ENCODE measurements at regions not wholly inside any gene's neighbourhood (a gene's known extent, or its start where the extent isn't known, plus 50 kb on each side); places are given as distances from the start of the nearest gene placed in this dataset.

DNA sequence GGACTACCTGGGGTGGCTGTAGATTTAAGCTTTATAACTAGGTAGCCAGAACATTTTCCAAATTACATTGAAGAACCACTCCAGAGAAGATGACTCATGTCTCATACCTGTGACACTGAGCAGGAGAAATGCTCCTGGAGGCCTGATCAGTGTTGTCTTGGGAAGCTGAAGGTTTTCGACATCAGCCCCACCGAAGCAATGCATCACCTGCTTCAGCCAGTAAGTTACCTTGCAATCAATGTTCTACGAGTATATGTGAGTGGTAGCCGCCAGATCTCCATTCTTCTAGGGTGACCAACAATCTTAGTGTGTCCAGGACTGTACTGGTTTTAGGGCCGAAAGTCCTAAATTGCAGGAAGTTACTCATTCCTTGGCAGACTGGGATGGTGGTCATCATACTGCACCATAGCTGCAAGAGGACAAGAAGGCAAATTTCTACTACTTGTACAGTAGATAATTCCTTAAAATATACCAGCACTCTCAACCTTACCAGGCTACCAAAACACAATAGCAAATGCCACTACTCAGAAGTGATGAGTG, 109.3 kb upstream of the LINC00305 start:
- intact Hi-C loops (cut with micrococcal nuclease) = no loop called here
- Mint-ChIP-seq H3K9me3 (peaks cover 0 to 4% (median 0%) of the 10 kb centered on the region in 8 donors), H3K36me3 (no peaks in the 10 kb centered on the region), H3K4me1 (no peaks in the 10 kb centered on the region), H3K27me3 (no peaks in the 10 kb centered on the region), H3K27ac (no peak overlapping the region), H3K4me3 (no peak overlapping the region)
- no peak overlapping the region for H3K4me3 ChIP-seq (ENCODE audit: low read length in 2 of 2)
- H3K27me3 ChIP-seq (ENCODE audit: insufficient read depth, low read length) = no peaks in the 10 kb centered on the region
- H3K27ac ChIP-seq (ENCODE audit: low read depth, low read length) = no peak overlapping the region
- no peaks in the 10 kb centered on the region for H3K4me1 ChIP-seq (ENCODE audit: insufficient read depth, low read length)
- ChIA-PET POLR2A (ENCODE audit: partially characterized antibody) (no interaction called here), CTCF (ENCODE audit: partially characterized antibody) (no interaction called here)
- H3K36me3 ChIP-seq (ENCODE audit: insufficient read depth, low read length) = no peaks in the 10 kb centered on the region
- no peak for DNase-seq
- no peaks in the 10 kb centered on the region for H3K9me3 ChIP-seq (ENCODE audit: control insufficient read depth in 1 of 2, low read length in 2 of 2)

DNA sequence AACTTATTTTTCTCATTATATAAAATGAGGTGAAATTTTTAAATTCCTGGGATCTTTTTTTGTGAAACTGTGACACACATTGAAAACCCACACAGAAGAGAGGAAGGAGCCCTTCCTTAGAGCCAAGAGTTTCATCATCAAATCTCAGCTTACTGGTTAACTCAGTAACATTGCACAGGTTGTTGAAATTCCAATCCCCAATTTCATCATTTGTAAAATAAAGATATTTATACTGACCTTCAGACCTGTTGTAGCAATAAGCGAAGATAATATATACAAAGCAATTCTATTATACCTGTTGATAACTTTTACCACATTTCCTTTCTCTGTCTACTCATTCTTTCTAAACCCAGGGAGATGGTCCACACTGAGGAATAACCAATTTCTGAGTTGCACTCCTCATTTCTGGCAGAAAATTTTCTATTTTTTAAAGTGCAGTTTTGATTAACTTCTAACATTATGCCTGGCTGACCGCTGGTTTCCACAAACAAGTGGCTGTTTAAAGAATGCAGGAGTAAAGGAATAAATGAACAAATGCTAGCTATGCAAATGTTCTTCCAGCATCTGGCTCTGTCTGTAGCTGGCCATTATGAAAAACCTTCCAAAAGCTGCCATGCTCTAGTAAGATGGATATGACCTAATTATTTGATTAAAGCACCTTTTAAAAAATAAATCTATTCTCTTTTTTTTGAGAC, 105.7 kb upstream of the LINC00305 start:
- H3K27me3 Mint-ChIP-seq = peaks cover 0 to under 1% of the 10 kb centered on the region in 2 donors
- H3K4me1 ChIP-seq (ENCODE audit: insufficient read depth, low read length) = no peaks in the 10 kb centered on the region
- POLR2A ChIA-PET (ENCODE audit: partially characterized antibody) = no interaction called here
- H3K9me3 Mint-ChIP-seq = peaks cover 0 to 8% (median 0%) of the 10 kb centered on the region in 8 donors
- intact Hi-C loops (cut with micrococcal nuclease) = no loop called here
- H3K27ac ChIP-seq (ENCODE audit: low read depth, low read length) = no peak overlapping the region
- no peak for DNase-seq
- no peak overlapping the region for H3K27ac Mint-ChIP-seq
- H3K4me3 Mint-ChIP-seq = no peak overlapping the region
- H3K9me3 ChIP-seq (ENCODE audit: control insufficient read depth in 1 of 2, low read length in 2 of 2) = no peaks in the 10 kb centered on the region
- H3K27me3 ChIP-seq (ENCODE audit: insufficient read depth, low read length) = no peaks in the 10 kb centered on the region
- no peak overlapping the region for H3K4me3 ChIP-seq (ENCODE audit: low read length in 2 of 2)
- H3K4me1 Mint-ChIP-seq = peaks cover 0 to 2% (median 0%) of the 10 kb centered on the region in 4 donors
- H3K36me3 ChIP-seq (ENCODE audit: insufficient read depth, low read length) = no peaks in the 10 kb centered on the region
- CTCF ChIA-PET (ENCODE audit: partially characterized antibody) = interaction anchor here (0.5 kb wide), 1 partner anchor 186 kb away, joined by 3 read pairs; no protein-coding TSS in a partner anchor
- no peaks in the 10 kb centered on the region for H3K36me3 Mint-ChIP-seq

DNA sequence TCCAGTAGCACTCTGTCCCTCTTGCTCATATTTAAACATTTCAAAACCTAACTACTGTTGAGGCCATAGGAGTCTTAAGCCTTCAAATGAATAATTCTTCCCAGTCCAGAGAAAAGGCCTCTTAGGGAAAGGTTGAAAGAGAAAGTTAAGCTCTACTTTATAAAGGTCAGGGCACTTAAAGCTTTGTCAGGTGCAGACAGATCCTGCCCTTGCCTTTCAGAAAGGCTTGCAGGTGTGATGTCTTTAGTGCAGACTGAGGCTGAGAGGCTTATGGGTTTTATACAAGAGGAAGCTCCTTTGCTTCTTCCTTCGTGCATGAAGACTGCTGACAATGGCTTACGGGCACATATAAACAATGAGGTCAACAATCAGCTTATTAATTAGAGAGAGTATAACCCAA, 105.0 kb upstream of the LINC00305 start:
- Histone ChIP-seq H3K27ac (ENCODE audit: low read depth, low read length) (no peak overlapping the region), H3K4me1 (ENCODE audit: insufficient read depth, low read length) (no peaks in the 10 kb centered on the region), H3K27me3 (ENCODE audit: insufficient read depth, low read length) (no peaks in the 10 kb centered on the region), H3K9me3 (ENCODE audit: control insufficient read depth in 1 of 2, low read length in 2 of 2) (no peaks in the 10 kb centered on the region), H3K36me3 (ENCODE audit: insufficient read depth, low read length) (no peaks in the 10 kb centered on the region), H3K4me3 (ENCODE audit: low read length in 2 of 2) (no peak overlapping the region)
- no peak overlapping the region for H3K27ac Mint-ChIP-seq
- peaks cover 0 to 2% of the 10 kb centered on the region in 2 donors for H3K27me3 Mint-ChIP-seq
- peaks cover 0 to 2% (median 0%) of the 10 kb centered on the region in 4 donors for H3K4me1 Mint-ChIP-seq
- CTCF ChIA-PET (ENCODE audit: partially characterized antibody) = no interaction called here
- POLR2A ChIA-PET (ENCODE audit: partially characterized antibody) = no interaction called here
- DNase-seq = no peak
- no peaks in the 10 kb centered on the region for H3K36me3 Mint-ChIP-seq
- H3K9me3 Mint-ChIP-seq = peaks cover 0 to 8% (median 0%) of the 10 kb centered on the region in 8 donors
- H3K4me3 Mint-ChIP-seq = no peak overlapping the region
- intact Hi-C loops (cut with micrococcal nuclease) = no loop called here

DNA sequence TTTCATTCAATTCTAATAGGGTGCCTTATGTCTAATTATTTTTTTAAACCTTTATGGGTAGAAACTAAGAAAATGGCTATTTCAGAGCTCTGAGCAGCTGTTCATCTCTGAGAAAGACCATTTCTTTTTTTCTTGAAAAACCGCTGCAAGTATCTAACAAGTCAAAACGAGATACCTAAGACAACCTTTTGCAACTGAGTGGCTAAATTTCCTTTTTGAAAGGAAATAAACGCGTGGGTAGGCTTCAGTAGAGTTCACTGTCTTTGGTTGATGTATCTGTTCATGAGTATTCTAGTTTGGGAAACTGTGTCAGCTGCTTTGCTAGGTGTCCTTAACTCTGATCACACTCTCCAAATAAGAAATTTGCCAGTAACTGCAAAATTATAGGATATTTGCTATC, 104.3 kb upstream of the LINC00305 start:
- no peaks in the 10 kb centered on the region for H3K27me3 ChIP-seq (ENCODE audit: insufficient read depth, low read length)
- no peak overlapping the region for H3K27ac Mint-ChIP-seq
- H3K4me1 ChIP-seq (ENCODE audit: insufficient read depth, low read length) = no peaks in the 10 kb centered on the region
- no peaks in the 10 kb centered on the region for H3K36me3 ChIP-seq (ENCODE audit: insufficient read depth, low read length)
- no peak overlapping the region for H3K4me3 ChIP-seq (ENCODE audit: low read length in 2 of 2)
- H3K27ac ChIP-seq (ENCODE audit: low read depth, low read length) = no peak overlapping the region
- H3K27me3 Mint-ChIP-seq = peaks cover 0 to 2% of the 10 kb centered on the region in 2 donors
- no peak for DNase-seq
- no peaks in the 10 kb centered on the region for H3K36me3 Mint-ChIP-seq
- H3K9me3 Mint-ChIP-seq = peaks cover 0 to 8% (median 0%) of the 10 kb centered on the region in 8 donors
- no peak overlapping the region for H3K4me3 Mint-ChIP-seq
- intact Hi-C loops (cut with micrococcal nuclease) = no loop called here
- CTCF ChIA-PET (ENCODE audit: partially characterized antibody) = no interaction called here
- H3K4me1 Mint-ChIP-seq = peaks cover 0 to 2% (median 0%) of the 10 kb centered on the region in 4 donors
- POLR2A ChIA-PET (ENCODE audit: partially characterized antibody) = no interaction called here
- no peaks in the 10 kb centered on the region for H3K9me3 ChIP-seq (ENCODE audit: control insufficient read depth in 1 of 2, low read length in 2 of 2)

DNA sequence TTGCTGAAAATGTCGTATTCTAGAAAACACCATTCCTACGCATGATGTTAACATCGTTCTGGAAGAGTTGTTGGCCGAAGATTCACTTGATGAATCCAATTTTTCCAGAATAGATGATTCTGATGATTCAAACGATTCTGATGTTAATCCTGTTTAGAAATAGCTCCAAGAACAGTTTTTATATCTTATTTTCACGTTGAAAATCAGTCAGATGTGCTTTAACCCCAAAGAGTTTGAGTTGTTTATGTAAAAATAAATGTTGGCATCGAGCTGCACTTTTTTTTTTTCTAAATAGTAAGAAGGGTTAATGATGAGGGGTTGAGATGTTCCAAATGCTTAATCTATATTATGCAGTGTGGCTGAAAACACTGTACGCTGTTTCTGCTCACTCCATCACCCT, 99.9 kb upstream of the LINC00305 start:
- Mint-ChIP-seq H3K4me3 (no peak overlapping the region), H3K27me3 (peaks cover 0 to 2% of the 10 kb centered on the region in 2 donors), H3K4me1 (peaks cover 0 to 2% (median 0%) of the 10 kb centered on the region in 4 donors), H3K36me3 (no peaks in the 10 kb centered on the region), H3K9me3 (peaks cover 0 to 7% (median 0%) of the 10 kb centered on the region in 8 donors), H3K27ac (no peak overlapping the region)
- no peak for DNase-seq
- no peaks in the 10 kb centered on the region for H3K9me3 ChIP-seq (ENCODE audit: control insufficient read depth in 1 of 2, low read length in 2 of 2)
- no peaks in the 10 kb centered on the region for H3K4me1 ChIP-seq (ENCODE audit: insufficient read depth, low read length)
- no peak overlapping the region for H3K4me3 ChIP-seq (ENCODE audit: low read length in 2 of 2)
- H3K27ac ChIP-seq (ENCODE audit: low read depth, low read length) = no peak overlapping the region
- ChIA-PET CTCF (ENCODE audit: partially characterized antibody) (no interaction called here), POLR2A (ENCODE audit: partially characterized antibody) (interaction anchor here (0.7 kb wide), 1 partner anchor 10 kb away, joined by 3 read pairs; no protein-coding TSS in a partner anchor)
- intact Hi-C loops (cut with micrococcal nuclease) = no loop called here
- no peaks in the 10 kb centered on the region for H3K36me3 ChIP-seq (ENCODE audit: insufficient read depth, low read length)
- H3K27me3 ChIP-seq (ENCODE audit: insufficient read depth, low read length) = no peaks in the 10 kb centered on the region

DNA sequence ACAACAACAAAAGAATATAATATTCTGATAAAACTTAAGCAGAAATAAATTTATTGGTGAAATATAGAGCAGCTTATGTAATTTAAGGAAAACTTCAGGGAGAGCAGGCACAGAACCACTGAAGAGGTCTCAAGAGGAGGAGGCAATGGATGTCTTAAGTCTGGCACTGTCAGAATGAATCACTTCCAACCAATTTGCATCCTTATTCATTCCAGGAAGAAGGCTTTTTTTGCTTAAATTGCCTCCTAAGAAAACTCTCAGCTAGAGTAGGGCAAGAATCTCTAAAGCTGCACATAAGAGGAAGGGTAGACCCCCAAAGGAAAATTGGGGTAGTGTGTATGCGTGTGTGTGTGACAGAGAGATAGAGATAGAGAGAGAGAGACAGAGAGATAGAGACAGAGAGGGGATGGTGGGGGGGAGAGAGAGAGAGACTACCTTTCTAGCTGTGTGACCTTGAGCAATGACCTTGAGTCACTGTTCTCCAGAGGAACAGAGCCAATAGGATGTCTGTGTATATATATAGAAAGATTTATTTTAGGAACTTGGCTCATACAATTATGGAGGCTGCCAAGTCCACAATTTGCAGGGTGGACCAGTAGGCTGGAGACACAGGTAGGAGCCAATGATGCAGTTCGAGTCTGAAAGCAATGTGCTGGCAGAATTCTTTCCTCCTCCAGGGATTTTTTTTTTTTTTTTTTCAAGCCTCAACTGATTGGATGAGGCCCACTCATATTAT, 96.4 kb upstream of the LINC00305 start:
- POLR2A ChIA-PET (ENCODE audit: partially characterized antibody) = no interaction called here
- Histone ChIP-seq H3K4me3 (ENCODE audit: low read length in 2 of 2) (no peak overlapping the region), H3K27ac (ENCODE audit: low read depth, low read length) (no peak overlapping the region), H3K27me3 (ENCODE audit: insufficient read depth, low read length) (no peaks in the 10 kb centered on the region), H3K36me3 (ENCODE audit: insufficient read depth, low read length) (no peaks in the 10 kb centered on the region), H3K4me1 (ENCODE audit: insufficient read depth, low read length) (no peaks in the 10 kb centered on the region), H3K9me3 (ENCODE audit: control insufficient read depth in 1 of 2, low read length in 2 of 2) (no peaks in the 10 kb centered on the region)
- Mint-ChIP-seq H3K9me3 (peaks cover 0 to 4% (median 0%) of the 10 kb centered on the region in 8 donors), H3K4me3 (no peak overlapping the region), H3K27me3 (peaks cover 0 to 2% of the 10 kb centered on the region in 2 donors), H3K4me1 (no peaks in the 10 kb centered on the region), H3K27ac (no peak overlapping the region), H3K36me3 (no peaks in the 10 kb centered on the region)
- intact Hi-C loops (cut with micrococcal nuclease) = no loop called here
- no peak for DNase-seq
- CTCF ChIA-PET (ENCODE audit: partially characterized antibody) = no interaction called here

DNA sequence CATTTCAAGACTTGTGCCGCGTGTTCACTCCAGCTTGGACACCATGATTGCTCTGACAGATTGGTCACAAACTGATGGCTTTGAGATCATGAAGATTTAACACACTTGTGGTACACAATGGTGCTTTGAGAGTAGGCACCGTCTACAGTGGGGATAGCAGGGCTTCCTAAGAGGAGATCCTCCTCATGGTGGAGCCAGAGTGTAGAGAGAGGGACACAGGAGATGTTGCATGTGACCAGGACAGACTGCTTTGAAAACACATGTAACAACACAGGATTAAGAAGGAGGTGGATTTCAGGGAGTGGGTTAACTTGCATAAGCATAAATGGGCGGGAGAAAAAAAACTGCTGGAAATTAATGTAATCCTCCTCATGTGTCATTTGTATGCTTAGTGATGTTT, 95.7 kb upstream of the LINC00305 start:
- H3K36me3 ChIP-seq (ENCODE audit: insufficient read depth, low read length) = no peaks in the 10 kb centered on the region
- peaks cover 0 to 2% of the 10 kb centered on the region in 2 donors for H3K27me3 Mint-ChIP-seq
- ChIA-PET POLR2A (ENCODE audit: partially characterized antibody) (no interaction called here), CTCF (ENCODE audit: partially characterized antibody) (no interaction called here)
- no peak for DNase-seq
- H3K4me3 ChIP-seq (ENCODE audit: low read length in 2 of 2) = no peak overlapping the region
- H3K4me3 Mint-ChIP-seq = no peak overlapping the region
- intact Hi-C loops (cut with micrococcal nuclease) = no loop called here
- no peak overlapping the region for H3K27ac Mint-ChIP-seq
- H3K27ac ChIP-seq (ENCODE audit: low read depth, low read length) = no peak overlapping the region
- no peaks in the 10 kb centered on the region for H3K4me1 ChIP-seq (ENCODE audit: insufficient read depth, low read length)
- no peaks in the 10 kb centered on the region for H3K4me1 Mint-ChIP-seq
- H3K36me3 Mint-ChIP-seq = no peaks in the 10 kb centered on the region
- H3K9me3 Mint-ChIP-seq = peaks cover 0 to 4% (median 0%) of the 10 kb centered on the region in 8 donors
- no peaks in the 10 kb centered on the region for H3K27me3 ChIP-seq (ENCODE audit: insufficient read depth, low read length)
- H3K9me3 ChIP-seq (ENCODE audit: control insufficient read depth in 1 of 2, low read length in 2 of 2) = no peaks in the 10 kb centered on the region
